HEK293 (cell line): ENCODE measurements at regions not wholly inside any gene's neighbourhood (a gene's known extent, or its start where the extent isn't known, plus 50 kb on each side); places are given as distances from the start of the nearest gene placed in this dataset.

ENCODE experiments used
- CTCF ChIA-PET: fragments of 350-600 bp; formaldehyde crosslinking; extraction: SDS; loops from one replicate; lab custom pipeline; 2021; ENCODE audit warnings: antibody characterized with exemption; lab: Yijun Ruan, JAX
- POLR2A ChIA-PET: fragments of 300-600 bp; formaldehyde crosslinking; extraction: SDS; loops from one replicate; lab custom pipeline; 2020; ENCODE audit warnings: antibody characterized with exemption, inconsistent platforms; lab: Yijun Ruan, JAX
- H3K27ac ChIP-seq: fragments of 200-500 bp; sonication (Bioruptor generic); 2 replicates; pipeline ENCODE4 v1.5.1; 2014; ENCODE audit warnings: low read depth, low read length, control low read depth, inconsistent platforms; ENCODE audit errors: extremely low read depth
- H3K36me3 ChIP-seq, 2 experiments: fragments of 200-500 bp in 1 of 2; sonication (Bioruptor generic) in 1 of 2; 1 replicate in 1 of 2; 2 replicates in 1 of 2; pipeline ENCODE4 v1.5.1; 2014 to 2017; ENCODE audit warnings: inconsistent platforms in 2 of 2, low read length in 2 of 2; ENCODE audit not compliant: control insufficient read depth in 2 of 2, insufficient read depth in 1 of 2
- H3K4me1 ChIP-seq: fragments of 200-500 bp; sonication (Bioruptor generic); 2 replicates; pipeline ENCODE4 v1.5.1; 2014; ENCODE audit warnings: mild to moderate bottlenecking, low read length, inconsistent platforms; ENCODE audit not compliant: control insufficient read depth, insufficient read depth
- H3K4me3 ChIP-seq: 2 replicates; pipeline ENCODE4 v1.5.1; 2011; ENCODE audit warnings: low read depth, mild to moderate bottlenecking, control low read depth, low read length, moderate library complexity
- H3K9me3 ChIP-seq: fragments of 200-500 bp; sonication (Bioruptor generic); 2 replicates; pipeline ENCODE4 v1.5.1; 2014; ENCODE audit warnings: low read depth, low read length, inconsistent platforms; ENCODE audit not compliant: control insufficient read depth, insufficient read depth
- BCL11B ChIP-seq: fragments of 450-650 bp; formaldehyde crosslinking; IDR thresholded peaks from 2 replicates; pipeline ENCODE4 v1.5.1; 2016; ENCODE audit warnings: low read depth, missing biosample characterization, missing genetic modification characterization
- HOXC10 ChIP-seq: sonication (generic); formaldehyde crosslinking; IDR thresholded peaks from 2 replicates; pipeline ENCODE4 v1.8.1; 2023; ENCODE audit warnings: mild to moderate bottlenecking, missing genetic modification reagents
- SCRT1 ChIP-seq: fragments of 450-650 bp; formaldehyde crosslinking; IDR thresholded peaks from 2 replicates; pipeline ENCODE4 v1.5.1; 2016; ENCODE audit warnings: missing biosample characterization, missing genetic modification characterization, borderline replicate concordance
- WT1 ChIP-seq: fragments of 450-650 bp; formaldehyde crosslinking; IDR thresholded peaks from 2 replicates; pipeline ENCODE4 v1.5.1; 2016; ENCODE audit warnings: missing biosample characterization, missing genetic modification characterization
- ZBTB17 ChIP-seq: fragments of 450-650 bp; formaldehyde crosslinking; IDR thresholded peaks from 2 replicates; pipeline ENCODE4 v1.5.1; 2016; ENCODE audit warnings: missing biosample characterization, missing genetic modification characterization
- ZEB2 ChIP-seq: fragments of 450-650 bp; formaldehyde crosslinking; IDR thresholded peaks from 2 replicates; pipeline ENCODE4 v1.5.1; 2016; ENCODE audit warnings: missing biosample characterization, missing genetic modification characterization
- ZFP69B ChIP-seq: fragments of 450-650 bp; formaldehyde crosslinking; IDR thresholded peaks from 2 replicates; pipeline ENCODE4 v1.5.1; 2016; ENCODE audit warnings: missing biosample characterization, missing genetic modification characterization
- ZNF155 ChIP-seq: fragments of 450-650 bp; formaldehyde crosslinking; IDR thresholded peaks from 2 replicates; pipeline ENCODE4 v1.5.1; 2016; ENCODE audit warnings: missing biosample characterization, missing genetic modification characterization
- ZNF157 ChIP-seq: fragments of 450-650 bp; formaldehyde crosslinking; IDR thresholded peaks from 2 replicates; pipeline ENCODE4 v1.5.1; 2016; ENCODE audit warnings: missing biosample characterization, missing genetic modification characterization
- ZNF202 ChIP-seq: fragments of 450-650 bp; formaldehyde crosslinking; IDR thresholded peaks from 2 replicates; pipeline ENCODE4 v1.5.1; 2016; ENCODE audit warnings: missing biosample characterization, missing genetic modification characterization, borderline replicate concordance
- ZNF341 ChIP-seq: fragments of 450-650 bp; formaldehyde crosslinking; IDR thresholded peaks from 2 replicates; pipeline ENCODE4; 2016; ENCODE audit warnings: low read depth, missing biosample characterization, missing genetic modification characterization
- ZNF394 ChIP-seq: fragments of 450-650 bp; formaldehyde crosslinking; IDR thresholded peaks from 2 replicates; pipeline ENCODE4 v1.5.1; 2016; ENCODE audit warnings: missing biosample characterization, missing genetic modification characterization, mild to moderate bottlenecking, moderate library complexity, borderline replicate concordance
- ZNF473 ChIP-seq: fragments of 450-650 bp; formaldehyde crosslinking; IDR thresholded peaks from 2 replicates; pipeline ENCODE4 v1.5.1; 2017; ENCODE audit warnings: missing biosample characterization, missing genetic modification characterization
- ZNF514 ChIP-seq: fragments of 450-650 bp; formaldehyde crosslinking; IDR thresholded peaks from 2 replicates; pipeline ENCODE4 v1.5.1; 2016; ENCODE audit warnings: missing biosample characterization, missing genetic modification characterization
- ZNF555 ChIP-seq: fragments of 450-650 bp; formaldehyde crosslinking; conservative IDR thresholded peaks from 2 replicates; pipeline ENCODE4 v1.5.1; 2017; ENCODE audit warnings: missing biosample characterization, mild to moderate bottlenecking, missing genetic modification characterization, inconsistent platforms
- ZNF560 ChIP-seq: fragments of 450-650 bp; formaldehyde crosslinking; IDR thresholded peaks from 2 replicates; pipeline ENCODE4 v1.5.1; 2017; ENCODE audit warnings: missing biosample characterization, missing genetic modification characterization, borderline replicate concordance
- ZNF561 ChIP-seq: fragments of 450-650 bp; IDR thresholded peaks from 2 replicates; pipeline ENCODE4 v1.5.1; 2018; ENCODE audit warnings: missing biosample characterization, missing genetic modification characterization, borderline replicate concordance
- ZNF629 ChIP-seq: fragments of 450-650 bp; formaldehyde crosslinking; IDR thresholded peaks from 2 replicates; pipeline ENCODE4 v1.5.1; 2017; ENCODE audit warnings: missing biosample characterization, missing genetic modification characterization
- ZNF654 ChIP-seq: fragments of 450-650 bp; formaldehyde crosslinking; IDR thresholded peaks from 2 replicates; pipeline ENCODE4 v1.5.1; 2016; ENCODE audit warnings: low read depth, missing biosample characterization, missing genetic modification characterization
- TF ChIP-seq, protein P1 (sequence below): fragments of 450-650 bp; formaldehyde crosslinking; IDR thresholded peaks from 2 replicates; pipeline ENCODE4 v1.5.1; 2016; ENCODE audit warnings: missing biosample characterization, missing genetic modification characterization
- TF ChIP-seq, protein P2 (sequence below): sonication (generic); formaldehyde crosslinking; IDR thresholded peaks from 2 replicates; pipeline ENCODE4 v1.8.1; 2022; ENCODE audit warnings: mild to moderate bottlenecking, moderate library complexity, missing genetic modification reagents
- TF ChIP-seq, protein P3 (sequence below): fragments of 450-650 bp; formaldehyde crosslinking; IDR thresholded peaks from 2 replicates; pipeline ENCODE4 v1.5.1; 2017; ENCODE audit warnings: missing biosample characterization, missing genetic modification characterization
- TF ChIP-seq, protein P4 (sequence below): fragments of 450-650 bp; formaldehyde crosslinking; IDR thresholded peaks from 2 replicates; pipeline ENCODE4 v1.5.1; 2016; ENCODE audit warnings: missing biosample characterization, missing genetic modification characterization
- TF ChIP-seq, protein P5 (sequence below): fragments of 450-650 bp; formaldehyde crosslinking; IDR thresholded peaks from 2 replicates; pipeline ENCODE4 v1.5.1; 2017; ENCODE audit warnings: missing biosample characterization, missing genetic modification characterization
- TF ChIP-seq, protein P6 (sequence below): fragments of 450-650 bp; formaldehyde crosslinking; IDR thresholded peaks from 2 replicates; pipeline ENCODE4 v1.5.1; 2016; ENCODE audit warnings: missing biosample characterization, missing genetic modification characterization
- TF ChIP-seq, protein P7 (sequence below): fragments of 450-650 bp; formaldehyde crosslinking; IDR thresholded peaks from 2 replicates; pipeline ENCODE4 v1.5.1; 2017; ENCODE audit warnings: missing biosample characterization, missing genetic modification characterization

DNA sequence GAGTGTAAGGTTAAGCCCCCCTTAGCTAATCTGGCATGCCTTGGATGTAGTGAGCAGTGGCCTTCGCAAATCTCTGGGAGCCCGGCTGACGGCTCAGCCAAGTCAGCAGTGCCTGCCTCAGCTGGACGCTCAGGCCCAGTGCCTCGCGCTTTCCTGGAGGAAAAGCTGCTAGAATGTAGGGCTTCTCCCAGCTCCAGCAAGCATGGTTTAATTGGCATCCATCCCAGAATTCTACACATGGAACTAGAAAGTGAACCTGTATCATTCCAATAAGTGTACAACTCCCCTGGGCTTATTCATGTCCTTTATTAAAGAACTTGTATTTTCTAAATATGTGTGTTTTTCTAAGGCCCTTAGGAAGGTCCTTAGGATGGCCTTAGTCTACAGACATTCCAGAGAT lies 287.8 kb upstream of the SHH start:
- TF ChIP-seq ZEB2: no peak
- no peak for TF ChIP-seq WT1 (tag by site-specific recombination)
- TF ChIP-seq ZNF202 (tag by site-specific recombination): no peak
- TF ChIP-seq, protein P1, sequence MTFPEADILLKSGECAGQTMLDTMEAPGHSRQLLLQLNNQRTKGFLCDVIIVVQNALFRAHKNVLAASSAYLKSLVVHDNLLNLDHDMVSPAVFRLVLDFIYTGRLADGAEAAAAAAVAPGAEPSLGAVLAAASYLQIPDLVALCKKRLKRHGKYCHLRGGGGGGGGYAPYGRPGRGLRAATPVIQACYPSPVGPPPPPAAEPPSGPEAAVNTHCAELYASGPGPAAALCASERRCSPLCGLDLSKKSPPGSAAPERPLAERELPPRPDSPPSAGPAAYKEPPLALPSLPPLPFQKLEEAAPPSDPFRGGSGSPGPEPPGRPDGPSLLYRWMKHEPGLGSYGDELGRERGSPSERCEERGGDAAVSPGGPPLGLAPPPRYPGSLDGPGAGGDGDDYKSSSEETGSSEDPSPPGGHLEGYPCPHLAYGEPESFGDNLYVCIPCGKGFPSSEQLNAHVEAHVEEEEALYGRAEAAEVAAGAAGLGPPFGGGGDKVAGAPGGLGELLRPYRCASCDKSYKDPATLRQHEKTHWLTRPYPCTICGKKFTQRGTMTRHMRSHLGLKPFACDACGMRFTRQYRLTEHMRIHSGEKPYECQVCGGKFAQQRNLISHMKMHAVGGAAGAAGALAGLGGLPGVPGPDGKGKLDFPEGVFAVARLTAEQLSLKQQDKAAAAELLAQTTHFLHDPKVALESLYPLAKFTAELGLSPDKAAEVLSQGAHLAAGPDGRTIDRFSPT (tag by site-specific recombination): no peak
- TF ChIP-seq HOXC10: no peak
- TF ChIP-seq, protein P2, sequence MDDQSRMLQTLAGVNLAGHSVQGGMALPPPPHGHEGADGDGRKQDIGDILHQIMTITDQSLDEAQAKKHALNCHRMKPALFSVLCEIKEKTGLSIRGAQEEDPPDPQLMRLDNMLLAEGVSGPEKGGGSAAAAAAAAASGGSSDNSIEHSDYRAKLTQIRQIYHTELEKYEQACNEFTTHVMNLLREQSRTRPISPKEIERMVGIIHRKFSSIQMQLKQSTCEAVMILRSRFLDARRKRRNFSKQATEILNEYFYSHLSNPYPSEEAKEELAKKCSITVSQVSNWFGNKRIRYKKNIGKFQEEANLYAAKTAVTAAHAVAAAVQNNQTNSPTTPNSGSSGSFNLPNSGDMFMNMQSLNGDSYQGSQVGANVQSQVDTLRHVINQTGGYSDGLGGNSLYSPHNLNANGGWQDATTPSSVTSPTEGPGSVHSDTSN (CRISPR knock-in tag): no peak
- TF ChIP-seq BCL11B: no peak
- no peak for TF ChIP-seq ZNF394 (tag by site-specific recombination)
- TF ChIP-seq, protein P3, sequence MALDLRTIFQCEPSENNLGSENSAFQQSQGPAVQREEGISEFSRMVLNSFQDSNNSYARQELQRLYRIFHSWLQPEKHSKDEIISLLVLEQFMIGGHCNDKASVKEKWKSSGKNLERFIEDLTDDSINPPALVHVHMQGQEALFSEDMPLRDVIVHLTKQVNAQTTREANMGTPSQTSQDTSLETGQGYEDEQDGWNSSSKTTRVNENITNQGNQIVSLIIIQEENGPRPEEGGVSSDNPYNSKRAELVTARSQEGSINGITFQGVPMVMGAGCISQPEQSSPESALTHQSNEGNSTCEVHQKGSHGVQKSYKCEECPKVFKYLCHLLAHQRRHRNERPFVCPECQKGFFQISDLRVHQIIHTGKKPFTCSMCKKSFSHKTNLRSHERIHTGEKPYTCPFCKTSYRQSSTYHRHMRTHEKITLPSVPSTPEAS (tag by site-specific recombination): no peak
- TF ChIP-seq, protein P4, sequence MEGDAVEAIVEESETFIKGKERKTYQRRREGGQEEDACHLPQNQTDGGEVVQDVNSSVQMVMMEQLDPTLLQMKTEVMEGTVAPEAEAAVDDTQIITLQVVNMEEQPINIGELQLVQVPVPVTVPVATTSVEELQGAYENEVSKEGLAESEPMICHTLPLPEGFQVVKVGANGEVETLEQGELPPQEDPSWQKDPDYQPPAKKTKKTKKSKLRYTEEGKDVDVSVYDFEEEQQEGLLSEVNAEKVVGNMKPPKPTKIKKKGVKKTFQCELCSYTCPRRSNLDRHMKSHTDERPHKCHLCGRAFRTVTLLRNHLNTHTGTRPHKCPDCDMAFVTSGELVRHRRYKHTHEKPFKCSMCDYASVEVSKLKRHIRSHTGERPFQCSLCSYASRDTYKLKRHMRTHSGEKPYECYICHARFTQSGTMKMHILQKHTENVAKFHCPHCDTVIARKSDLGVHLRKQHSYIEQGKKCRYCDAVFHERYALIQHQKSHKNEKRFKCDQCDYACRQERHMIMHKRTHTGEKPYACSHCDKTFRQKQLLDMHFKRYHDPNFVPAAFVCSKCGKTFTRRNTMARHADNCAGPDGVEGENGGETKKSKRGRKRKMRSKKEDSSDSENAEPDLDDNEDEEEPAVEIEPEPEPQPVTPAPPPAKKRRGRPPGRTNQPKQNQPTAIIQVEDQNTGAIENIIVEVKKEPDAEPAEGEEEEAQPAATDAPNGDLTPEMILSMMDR: no peak
- no peak for TF ChIP-seq ZNF514 (tag by site-specific recombination)
- no peak for TF ChIP-seq ZNF473 (tag by site-specific recombination)
- TF ChIP-seq ZBTB17: no peak
- TF ChIP-seq, protein P5, sequence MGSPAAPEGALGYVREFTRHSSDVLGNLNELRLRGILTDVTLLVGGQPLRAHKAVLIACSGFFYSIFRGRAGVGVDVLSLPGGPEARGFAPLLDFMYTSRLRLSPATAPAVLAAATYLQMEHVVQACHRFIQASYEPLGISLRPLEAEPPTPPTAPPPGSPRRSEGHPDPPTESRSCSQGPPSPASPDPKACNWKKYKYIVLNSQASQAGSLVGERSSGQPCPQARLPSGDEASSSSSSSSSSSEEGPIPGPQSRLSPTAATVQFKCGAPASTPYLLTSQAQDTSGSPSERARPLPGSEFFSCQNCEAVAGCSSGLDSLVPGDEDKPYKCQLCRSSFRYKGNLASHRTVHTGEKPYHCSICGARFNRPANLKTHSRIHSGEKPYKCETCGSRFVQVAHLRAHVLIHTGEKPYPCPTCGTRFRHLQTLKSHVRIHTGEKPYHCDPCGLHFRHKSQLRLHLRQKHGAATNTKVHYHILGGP: no peak

DNA sequence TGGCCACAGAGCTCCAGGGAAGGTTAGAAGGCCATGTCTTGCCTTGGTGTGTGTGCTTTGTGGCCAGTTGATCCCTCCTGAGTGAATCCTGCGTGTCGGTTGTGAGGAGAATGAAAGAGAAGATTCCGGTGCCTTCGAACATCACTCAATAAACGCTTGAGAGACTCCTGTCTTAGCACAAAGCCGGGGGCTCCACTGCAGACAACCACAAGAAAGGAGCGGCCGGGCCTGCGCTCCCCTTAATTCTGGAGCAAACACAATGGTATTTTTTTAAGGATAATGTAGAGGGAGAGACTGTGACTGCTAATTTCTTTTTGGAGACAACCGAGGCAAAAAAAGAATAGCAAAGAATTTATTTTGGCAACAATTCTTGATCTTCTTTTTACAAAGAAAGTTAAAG lies 286.8 kb upstream of the SHH start:
- no peaks in the 10 kb centered on the region for H3K9me3 ChIP-seq
- H3K4me1 ChIP-seq: no peaks in the 10 kb centered on the region
- H3K4me3 ChIP-seq: no peak overlapping the region
- no peaks in the 10 kb centered on the region for H3K36me3 ChIP-seq
- no peak overlapping the region for H3K27ac ChIP-seq
- ChIA-PET CTCF (no interaction called here), POLR2A (no interaction called here)
- TF ChIP-seq ZNF155 (tag by site-specific recombination) (no peak), ZFP69B (no peak), ZNF157 (tag by site-specific recombination) (no peak), ZNF561 (no peak), ZNF555 (tag by site-specific recombination) (no peak), SCRT1 (tag by site-specific recombination) (no peak), ZNF629 (no peak), ZNF560 (tag by site-specific recombination) (no peak), ZNF654 (tag by site-specific recombination) (no peak), ZNF341 (no peak)
- TF ChIP-seq, protein P6, sequence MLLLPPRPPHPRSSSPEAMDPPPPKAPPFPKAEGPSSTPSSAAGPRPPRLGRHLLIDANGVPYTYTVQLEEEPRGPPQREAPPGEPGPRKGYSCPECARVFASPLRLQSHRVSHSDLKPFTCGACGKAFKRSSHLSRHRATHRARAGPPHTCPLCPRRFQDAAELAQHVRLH (tag by site-specific recombination): no peak
- TF ChIP-seq, protein P7, sequence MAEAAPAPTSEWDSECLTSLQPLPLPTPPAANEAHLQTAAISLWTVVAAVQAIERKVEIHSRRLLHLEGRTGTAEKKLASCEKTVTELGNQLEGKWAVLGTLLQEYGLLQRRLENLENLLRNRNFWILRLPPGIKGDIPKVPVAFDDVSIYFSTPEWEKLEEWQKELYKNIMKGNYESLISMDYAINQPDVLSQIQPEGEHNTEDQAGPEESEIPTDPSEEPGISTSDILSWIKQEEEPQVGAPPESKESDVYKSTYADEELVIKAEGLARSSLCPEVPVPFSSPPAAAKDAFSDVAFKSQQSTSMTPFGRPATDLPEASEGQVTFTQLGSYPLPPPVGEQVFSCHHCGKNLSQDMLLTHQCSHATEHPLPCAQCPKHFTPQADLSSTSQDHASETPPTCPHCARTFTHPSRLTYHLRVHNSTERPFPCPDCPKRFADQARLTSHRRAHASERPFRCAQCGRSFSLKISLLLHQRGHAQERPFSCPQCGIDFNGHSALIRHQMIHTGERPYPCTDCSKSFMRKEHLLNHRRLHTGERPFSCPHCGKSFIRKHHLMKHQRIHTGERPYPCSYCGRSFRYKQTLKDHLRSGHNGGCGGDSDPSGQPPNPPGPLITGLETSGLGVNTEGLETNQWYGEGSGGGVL (tag by site-specific recombination): no peak

More for the DNA sequence above, 287.8 kb upstream of the SHH start:
- no peak overlapping the region for H3K27ac ChIP-seq
- no peaks in the 10 kb centered on the region for H3K36me3 ChIP-seq
- no peak overlapping the region for H3K4me3 ChIP-seq
- no peaks in the 10 kb centered on the region for H3K9me3 ChIP-seq
- H3K4me1 ChIP-seq: no peaks in the 10 kb centered on the region
- POLR2A ChIA-PET: no interaction called here
- CTCF ChIA-PET: no interaction called here
